HG03066 (cell line): ENCODE measurements at regions not wholly inside any gene's neighbourhood (a gene's known extent, or its start where the extent isn't known, plus 50 kb on each side); places are given as distances from the start of the nearest gene placed in this dataset.

Source experiments
- ATAC-seq: cut with Tn5 transposase; IDR thresholded peaks from one replicate; pipeline ENCODE4 v1.9.1; 2021; ENCODE audit warnings: low read depth; ENCODE audit not compliant: unreplicated experiment

DNA sequence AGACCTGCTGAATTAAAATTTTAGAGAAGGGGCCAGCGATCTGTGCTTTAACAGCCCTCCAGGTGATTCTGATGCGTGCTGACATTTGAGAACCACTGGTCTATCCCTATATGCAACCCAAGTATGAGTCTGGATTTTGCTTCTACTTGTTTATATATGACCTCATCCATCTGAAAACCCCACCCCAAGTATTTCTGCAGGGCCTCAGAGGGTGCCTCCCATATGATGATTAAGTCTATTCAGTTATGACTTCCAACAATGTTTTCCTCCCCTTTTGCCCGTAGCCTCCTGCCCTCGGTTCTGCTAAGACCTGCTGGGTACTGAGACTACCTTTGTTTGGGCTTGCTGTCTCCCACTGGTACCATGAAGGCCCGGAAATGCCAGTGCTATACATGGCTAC, 376.0 kb upstream of the SMARCA2 start:
- no peak for ATAC-seq

GRCh38 chr9:1647776-1648175, 367.4 kb upstream of the SMARCA2 start:
- ATAC-seq, result no peak

DNA sequence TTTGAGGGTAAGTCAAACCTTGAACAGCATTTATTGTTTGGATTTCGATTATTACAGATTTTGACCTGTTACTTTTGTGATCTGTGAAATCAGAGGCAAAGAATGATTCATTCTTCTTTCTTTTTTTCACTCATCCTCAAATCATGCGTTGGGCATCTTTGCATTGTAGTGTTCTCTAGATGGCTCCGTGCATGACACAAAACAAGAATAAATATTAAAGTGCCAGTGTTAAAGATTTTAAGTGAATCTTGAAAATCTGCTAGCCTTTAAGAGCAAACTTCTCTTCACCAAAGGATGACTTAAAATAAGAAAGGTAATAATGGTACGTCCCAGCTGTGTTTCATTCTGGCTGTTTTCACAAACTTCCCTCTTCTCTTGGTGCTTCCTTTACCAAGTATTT, 361.9 kb upstream of the SMARCA2 start:
- no peak for ATAC-seq

GRCh38 chr9:1658661-1659362, 356.3 kb upstream of the SMARCA2 start:
- ATAC-seq, result no peak

- no peak for ATAC-seq
These were observed 355.8 kb upstream of the SMARCA2 start for GRCh38 chr9:1659363-1659690.

DNA sequence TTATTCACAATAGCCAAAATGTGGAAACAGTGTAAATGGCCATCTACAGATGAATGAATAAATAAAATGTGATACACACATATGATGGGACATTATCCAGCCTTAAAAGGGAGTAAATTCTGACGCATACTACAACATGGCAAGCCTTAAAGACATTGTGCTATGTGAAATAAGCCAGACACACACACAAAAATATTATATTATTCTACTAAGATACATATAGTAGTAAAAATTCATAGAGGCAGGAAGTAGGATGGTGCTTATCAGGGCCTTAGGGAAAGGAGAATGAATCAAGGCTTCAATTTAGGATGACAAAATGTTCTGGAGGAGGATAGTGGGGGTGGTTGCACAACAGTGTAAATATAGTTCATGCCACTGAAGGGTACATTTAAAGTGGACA, 346.7 kb upstream of the SMARCA2 start:
- ATAC-seq, result no peak

DNA sequence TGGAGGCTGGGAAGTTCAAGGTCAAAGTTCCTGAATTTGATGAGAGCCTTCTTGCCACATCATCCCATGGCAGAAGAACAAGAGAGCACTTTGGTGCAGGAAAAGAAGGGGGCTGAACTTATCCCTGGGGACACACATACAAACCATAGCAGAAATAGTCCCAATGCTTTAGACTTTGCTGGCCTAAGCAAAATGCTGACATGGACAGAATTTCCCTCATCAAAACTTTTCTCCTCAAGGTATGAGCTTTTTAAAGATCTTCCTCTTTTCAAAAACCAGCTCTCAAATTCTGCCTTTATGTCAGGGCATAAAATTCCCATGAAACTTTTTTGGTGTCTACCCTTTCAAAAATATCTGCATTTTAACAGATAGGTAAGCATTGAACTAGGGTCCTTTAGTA, 341.8 kb upstream of the SMARCA2 start:
- ATAC-seq, result no peak

DNA sequence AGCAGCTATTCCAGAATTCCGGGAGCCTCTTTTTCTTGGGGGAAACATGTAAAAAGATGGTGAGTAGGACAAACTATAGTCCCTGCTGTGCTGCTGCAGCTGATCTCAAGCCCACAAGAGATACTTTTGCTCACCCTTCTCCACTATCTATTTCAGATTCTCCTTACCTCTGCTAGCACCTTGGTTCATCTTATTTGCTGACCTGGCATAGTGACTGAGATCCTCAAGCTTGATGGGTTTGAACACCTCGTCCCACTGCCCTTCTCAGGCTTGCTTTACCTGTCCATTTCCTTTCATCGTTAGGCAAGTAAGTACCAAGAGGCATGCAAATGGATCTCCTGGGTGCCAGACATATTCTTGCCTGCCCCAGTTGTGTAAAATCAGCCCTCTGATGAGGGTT, 338.4 kb upstream of the SMARCA2 start:
- ATAC-seq, result no peak

DNA sequence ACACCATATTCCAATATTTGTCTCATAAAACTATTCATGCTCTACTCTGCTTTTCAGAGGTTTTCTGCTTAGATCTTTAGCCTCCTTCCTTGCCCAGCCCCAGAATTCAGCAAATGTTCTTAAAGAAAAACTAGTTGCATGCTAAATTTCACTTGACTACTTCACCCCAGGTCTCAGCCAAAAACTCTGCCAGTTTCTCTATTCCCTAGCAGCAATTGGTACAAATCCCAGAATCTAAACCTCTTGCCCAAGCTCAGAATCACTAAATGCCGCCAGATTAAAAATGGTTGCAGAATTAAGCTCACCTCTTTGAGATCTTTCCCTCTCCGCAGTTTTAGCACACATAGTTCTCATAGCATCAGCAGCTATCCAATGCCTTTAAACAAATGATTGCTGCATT, 331.2 kb upstream of the SMARCA2 start:
- no peak for ATAC-seq

GRCh38 chr9:1698991-1699390, 316.2 kb upstream of the SMARCA2 start:
- no peak for ATAC-seq

DNA sequence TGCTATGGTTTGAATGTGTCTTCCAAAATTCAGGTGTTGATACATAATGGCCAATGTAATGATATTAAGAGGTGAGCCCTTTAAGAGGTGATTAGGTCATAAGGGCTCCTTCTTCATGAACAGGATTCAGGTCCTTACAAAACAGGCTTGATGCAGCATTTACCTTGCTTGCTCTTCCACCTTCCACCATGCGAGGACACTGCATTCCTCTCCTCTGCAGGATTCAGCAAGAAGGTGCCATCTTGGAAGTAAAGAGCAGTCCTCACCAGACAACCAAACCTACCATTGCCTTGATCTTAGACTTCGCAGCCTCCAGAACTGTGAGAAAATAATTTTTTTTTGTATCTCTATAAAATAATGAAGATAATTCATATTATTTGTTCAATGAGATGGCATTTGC, 314.0 kb upstream of the SMARCA2 start:
- ATAC-seq, result no peak

- ATAC-seq, result no peak
These were observed 312.4 kb upstream of the SMARCA2 start for GRCh38 chr9:1702701-1703100.

- no peak for ATAC-seq
These were observed 307.9 kb upstream of the SMARCA2 start for GRCh38 chr9:1707291-1707690.

DNA sequence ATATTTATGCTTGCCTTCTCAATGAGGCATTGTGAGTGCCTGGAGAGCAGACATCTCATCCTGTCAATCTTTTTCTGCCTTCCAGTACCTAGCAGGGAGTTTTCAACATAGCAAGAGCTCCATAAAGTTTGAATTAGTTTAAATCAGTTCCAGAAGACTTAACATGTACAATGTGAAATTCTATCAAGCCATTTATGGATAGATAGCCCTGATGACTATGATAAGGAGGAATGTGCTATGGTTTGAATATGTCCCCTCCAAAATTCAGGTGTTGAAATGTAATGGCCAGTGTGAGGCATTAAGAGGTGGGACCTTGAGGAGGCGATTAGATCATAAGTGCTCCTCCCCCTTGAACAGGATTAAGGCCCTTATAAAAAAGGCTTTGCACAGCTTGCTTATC, 306.9 kb upstream of the SMARCA2 start:
- no peak for ATAC-seq

DNA sequence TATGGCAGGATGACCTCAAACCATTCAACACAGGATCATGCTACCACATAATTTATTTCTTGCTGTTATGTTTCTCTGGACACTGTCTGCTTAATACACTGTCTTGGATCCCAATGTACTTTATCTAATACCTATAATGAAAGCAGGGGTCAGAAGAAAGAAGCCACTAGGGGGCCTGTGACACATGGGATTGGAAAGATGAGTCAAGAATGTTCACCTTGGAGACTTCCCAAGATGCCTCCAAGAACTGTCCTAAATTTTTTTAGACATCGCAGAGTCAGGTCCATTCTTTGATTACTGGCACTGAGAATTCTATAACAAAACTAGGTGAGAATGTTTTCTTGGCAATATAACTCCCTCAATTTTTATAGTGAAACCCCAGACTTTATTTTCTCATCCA, 305.8 kb upstream of the SMARCA2 start:
- no peak for ATAC-seq

DNA sequence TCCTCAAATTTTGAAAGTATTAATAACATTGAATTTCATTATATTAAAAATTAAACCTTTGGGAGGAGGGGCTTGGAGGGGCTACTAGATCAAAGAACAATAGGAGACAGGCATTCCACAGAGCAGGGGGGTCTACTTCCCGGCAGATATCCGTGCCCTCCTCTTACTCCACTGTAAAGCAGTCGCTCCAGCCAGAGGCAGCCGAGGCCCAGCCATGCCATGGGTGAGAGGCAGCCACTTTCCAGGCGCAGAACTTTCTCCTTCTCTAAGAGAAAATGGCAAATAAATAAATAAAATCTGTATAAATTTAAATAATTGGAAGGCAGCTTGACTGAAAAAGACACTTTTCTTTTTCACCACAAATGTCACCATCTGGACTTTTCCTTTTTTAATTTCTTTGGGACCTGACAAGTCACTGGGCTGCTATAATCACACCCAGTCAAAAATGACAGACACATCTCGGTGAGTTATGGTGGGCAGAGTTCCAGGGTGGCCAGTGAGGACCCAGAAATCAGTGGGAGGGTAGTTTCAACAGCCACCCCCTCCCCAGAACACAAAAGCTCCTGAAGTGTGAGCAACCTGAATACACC, 302.2 kb upstream of the SMARCA2 start:
- no peak for ATAC-seq

DNA sequence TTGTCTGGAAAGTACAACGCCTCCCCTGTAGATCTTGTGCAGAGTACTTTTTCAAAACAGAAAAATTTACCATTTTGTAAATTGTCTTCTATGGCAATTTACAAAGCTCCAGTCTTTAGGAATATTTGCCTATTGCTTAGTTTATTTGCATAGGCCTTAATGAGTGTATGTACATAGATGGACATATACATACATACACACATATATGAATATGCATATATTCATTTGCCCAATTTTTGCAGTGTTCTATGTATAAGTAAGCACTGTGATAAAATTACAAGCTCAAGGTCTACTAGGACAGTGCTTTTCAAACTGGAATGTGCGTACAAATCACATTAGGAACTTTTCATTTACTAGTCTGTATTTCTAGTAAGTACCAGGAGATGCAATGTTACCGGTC, 301.3 kb upstream of the SMARCA2 start:
- no peak for ATAC-seq

DNA sequence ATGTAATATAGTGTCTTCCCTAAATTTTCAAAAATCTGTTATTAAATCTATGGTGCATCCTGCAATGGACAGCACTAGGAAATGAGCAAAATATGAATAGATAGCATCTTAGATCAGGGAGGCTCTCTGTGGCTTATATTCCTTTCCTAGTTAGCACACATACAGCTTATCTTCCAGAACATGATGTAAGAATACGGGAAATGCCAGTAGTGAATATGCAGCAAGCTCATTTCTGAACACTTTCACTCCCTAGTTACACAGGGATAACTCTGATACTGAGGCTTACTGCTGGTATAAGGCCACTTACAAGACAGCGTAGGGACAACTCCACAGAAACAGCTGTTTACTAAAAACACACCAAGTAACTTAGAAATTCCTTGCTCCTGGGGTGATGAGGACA, 297.3 kb upstream of the SMARCA2 start:
- ATAC-seq, result no peak

DNA sequence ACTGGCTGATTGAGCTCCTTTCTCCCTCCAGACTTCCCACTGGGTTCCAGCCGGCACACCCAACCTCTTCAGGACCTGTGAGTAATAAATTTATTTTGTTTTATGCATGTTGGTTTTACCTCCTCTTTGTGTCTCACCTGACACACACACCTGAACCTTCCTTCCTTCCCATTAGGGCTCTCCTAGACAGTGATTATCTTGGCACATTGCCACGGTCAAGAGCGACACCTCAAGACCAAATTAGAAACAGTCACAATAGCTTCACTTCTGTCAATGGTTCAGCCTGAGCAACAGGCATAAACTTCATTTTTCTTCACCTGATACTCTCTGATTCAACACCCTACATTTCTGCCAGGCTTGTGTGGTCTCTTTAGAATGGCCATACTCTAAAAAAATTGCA, 296.3 kb upstream of the SMARCA2 start:
- no peak for ATAC-seq

- no peak for ATAC-seq
These were observed 294.0 kb upstream of the SMARCA2 start for GRCh38 chr9:1721196-1721595.

GRCh38 chr9:1722404-1722803, 292.7 kb upstream of the SMARCA2 start:
- ATAC-seq, result no peak

GRCh38 chr9:1723522-1724015, 291.6 kb upstream of the SMARCA2 start:
- ATAC-seq, result no peak
